B cell (primary cell): ENCODE measurements at regions not wholly inside any gene's neighbourhood (a gene's known extent, or its start where the extent isn't known, plus 50 kb on each side); places are given as distances from the start of the nearest gene placed in this dataset.

Experiments used
- ATAC-seq: fragments of 200-7000 bp; cut with Tn5 transposase; one replicate; pipeline ENCODE4 v1.10.0; 2021; ENCODE audit warnings: low read depth, mild to moderate bottlenecking, moderate number of reproducible peaks, moderate library complexity
- CTCF ChIA-PET: fragments of 350-600 bp; sonication (Branson Sonifier 250); formaldehyde crosslinking; loops from one replicate; lab custom pipeline; 2021; ENCODE audit warnings: antibody characterized with exemption, inconsistent platforms; lab: Charles Lee
- POLR2A ChIA-PET: fragments of 350-600 bp; sonication (Branson Sonifier 250); formaldehyde crosslinking; loops from one replicate; lab custom pipeline; 2021; ENCODE audit warnings: antibody characterized with exemption; lab: Charles Lee
- DNase-seq: peaks from one replicate; pipeline ENCODE4 v3.0.0; 2013
- H2AFZ ChIP-seq: 2 replicates; pipeline ENCODE4 v1.6.1; 2012; ENCODE audit warnings: mild to moderate bottlenecking, low read depth, low read length; ENCODE audit not compliant: insufficient read depth, poor library complexity, severe bottlenecking
- H3K27ac ChIP-seq, 2 donors: 1 replicate in 1 of 2; 2 replicates in 1 of 2; pipeline ENCODE4 v1.5.1; 2012 to 2013; ENCODE audit warnings: low read length in 2 of 2, mild to moderate bottlenecking in 2 of 2, moderate library complexity in 1 of 2
- H3K27me3 ChIP-seq, 4 experiments: fragments of 200-600 bp in 1 of 4; sonication (generic) in 1 of 4; replicated peaks in 1 of 4; 1 replicate in 2 of 4; 2 replicates in 2 of 4; pipeline versions ENCODE4 v1.6.1 to v1.7.0; 2013 to 2016; ENCODE audit warnings: low read length in 3 of 4, mild to moderate bottlenecking in 2 of 4, mixed read lengths in 1 of 4, moderate library complexity in 1 of 4; ENCODE audit not compliant: insufficient read depth in 4 of 4, control insufficient read depth in 3 of 4; ENCODE audit errors: control extremely low read depth in 1 of 4
- H3K36me3 ChIP-seq, 2 experiments: replicated peaks in 1 of 2; 1 replicate in 1 of 2; 2 replicates in 1 of 2; pipeline versions ENCODE4 v1.6.1 to v1.7.1; 2013; ENCODE audit warnings: low read length in 1 of 2; ENCODE audit not compliant: insufficient read depth in 2 of 2, control insufficient read depth in 1 of 2; ENCODE audit errors: control extremely low read depth in 1 of 2, extremely low read depth in 1 of 2
- H3K4me1 ChIP-seq, 2 donors: fragments of 200-600 bp in 1 of 2; sonication (generic) in 1 of 2; 1 replicate in 1 of 2; 2 replicates in 1 of 2; pipeline versions ENCODE4 v1.5.1 to v1.6.1; 2013 to 2017; ENCODE audit warnings: low read length in 2 of 2; ENCODE audit not compliant: control insufficient read depth in 2 of 2, insufficient read depth in 2 of 2
- H3K4me2 ChIP-seq: replicated peaks from 2 replicates; pipeline ENCODE3; 2012; ENCODE audit warnings: mild to moderate bottlenecking, low read depth, low read length; ENCODE audit not compliant: poor library complexity, severe bottlenecking
- H3K4me3 ChIP-seq, 5 experiments: fragments of 200-600 bp in 1 of 5; sonication (generic) in 1 of 5; 1 replicate in 3 of 5; 2 replicates in 2 of 5; pipeline versions ENCODE4 v1.5.1 to v1.7.0; 2011 to 2016; ENCODE audit warnings: low read length in 4 of 5, mild to moderate bottlenecking in 4 of 5, low read depth in 2 of 5, control low read depth in 1 of 5, moderate library complexity in 1 of 5; ENCODE audit not compliant: insufficient read depth in 1 of 5; ENCODE audit errors: control extremely low read depth in 1 of 5, extremely low read depth in 1 of 5
- H3K79me2 ChIP-seq: fragments of 200-600 bp; sonication (generic); one replicate; pipeline ENCODE4 v1.6.0; 2016; ENCODE audit warnings: low read length; ENCODE audit not compliant: control insufficient read depth, insufficient read depth
- H3K9ac ChIP-seq: fragments of 200-600 bp; sonication (generic); 2 replicates; pipeline ENCODE4 v1.6.1; 2017; ENCODE audit warnings: mild to moderate bottlenecking, low read length, moderate library complexity
- H3K9me3 ChIP-seq, 3 donors: one replicate each; pipeline versions ENCODE4 v1.6.1 to v1.7.1; 2013; ENCODE audit warnings: low read length in 2 of 3; ENCODE audit not compliant: control insufficient read depth in 2 of 3, insufficient read depth in 1 of 3; ENCODE audit errors: control extremely low read depth in 1 of 3
- H4K20me1 ChIP-seq: 2 replicates; pipeline ENCODE4 v1.6.0; 2012; ENCODE audit warnings: mild to moderate bottlenecking, low read length; ENCODE audit not compliant: insufficient read depth, control insufficient read depth, poor library complexity, severe bottlenecking
- H3K27ac Mint-ChIP-seq: one replicate; pipeline ENCODE4 v1.8.0; 2021; ENCODE audit warnings: mixed read lengths
- H3K27me3 Mint-ChIP-seq: one replicate; pipeline ENCODE4 v1.8.0; 2021; ENCODE audit warnings: mixed read lengths
- H3K4me1 Mint-ChIP-seq: one replicate; pipeline ENCODE4 v1.8.0; 2021; ENCODE audit warnings: mixed read lengths
- H3K4me3 Mint-ChIP-seq: one replicate; pipeline ENCODE4 v1.8.0; 2021; ENCODE audit warnings: mixed read lengths
- H3K9me3 Mint-ChIP-seq: one replicate; pipeline ENCODE4 v1.8.0; 2022; ENCODE audit warnings: mixed read lengths; ENCODE audit not compliant: insufficient read depth
- EZH2 ChIP-seq: IDR thresholded peaks from 2 replicates; pipeline ENCODE4 v1.6.1; 2012; ENCODE audit warnings: borderline replicate concordance, low read depth, mild to moderate bottlenecking, moderate library complexity, low read length; ENCODE audit not compliant: insufficient read depth, poor library complexity, severe bottlenecking
- WGBS: methylation state at CpG from one replicate; pipeline ENCODE4 v1.1.5; 2013; ENCODE audit warnings: missing lambda C conversion rate; ENCODE audit not compliant: insufficient coverage; 5-methylcytosine and 5-hydroxymethylcytosine counted together
- intact Hi-C: fragments of 100-400 bp; cut with micrococcal nuclease; formaldehyde crosslinking; loops from one replicate; pipeline ENCODE4 v1.10.0; 2022
- TF ChIP-seq, protein P1 (sequence below): fragments of 200-600 bp; IDR thresholded peaks from one replicate; pipeline ENCODE4 v1.8.0; 2022; ENCODE audit warnings: antibody characterized with exemption, mild to moderate bottlenecking

DNA sequence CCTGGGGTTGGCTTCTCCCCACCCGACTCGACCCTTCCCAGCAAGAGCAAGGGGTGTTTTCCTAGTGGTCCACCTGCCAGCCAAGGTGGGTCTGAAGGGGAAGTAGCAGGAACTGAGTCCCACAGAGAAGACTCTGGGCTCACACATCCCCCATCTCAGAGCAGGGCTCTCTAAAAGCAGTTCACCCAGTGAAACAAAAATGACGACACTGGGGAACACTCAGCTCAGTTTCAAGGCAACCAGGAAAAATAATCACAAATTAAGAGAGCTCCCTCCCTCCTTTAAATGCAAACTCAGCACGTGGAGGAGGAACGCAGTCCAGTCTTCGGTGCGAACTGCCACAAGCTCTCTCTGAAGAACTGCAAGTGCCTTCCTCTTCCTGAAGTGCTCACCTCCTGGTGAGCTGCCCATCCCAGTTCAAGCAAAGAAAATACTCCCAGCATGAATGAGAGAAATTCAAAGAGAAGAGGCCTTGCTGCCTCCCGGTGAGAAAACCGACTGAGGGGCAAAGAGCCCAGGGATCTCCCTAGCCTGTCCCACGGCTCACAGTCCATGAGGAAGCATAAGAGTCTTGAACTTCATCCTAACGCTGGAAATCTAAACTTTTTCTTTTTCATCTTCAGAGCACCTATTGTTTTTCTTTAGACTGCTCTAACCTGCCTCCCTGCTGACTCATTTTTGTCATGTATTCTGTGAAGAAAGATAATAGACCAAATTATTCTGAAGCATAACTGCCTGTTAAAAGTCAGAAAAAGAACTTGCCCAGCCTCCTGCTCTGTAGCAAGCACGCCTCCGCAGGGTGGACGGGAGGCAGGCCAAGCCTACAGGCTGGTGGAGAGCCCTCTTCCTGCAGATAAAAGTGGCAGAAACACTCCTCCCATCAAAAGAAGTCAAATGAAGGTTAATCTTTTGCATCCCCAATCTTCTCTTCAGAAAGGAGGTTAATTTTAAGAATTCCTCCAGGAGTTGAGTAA is 281.4 kb downstream of the HHIPL2 start:
- H3K27ac Mint-ChIP-seq: no peak overlapping the region

DNA sequence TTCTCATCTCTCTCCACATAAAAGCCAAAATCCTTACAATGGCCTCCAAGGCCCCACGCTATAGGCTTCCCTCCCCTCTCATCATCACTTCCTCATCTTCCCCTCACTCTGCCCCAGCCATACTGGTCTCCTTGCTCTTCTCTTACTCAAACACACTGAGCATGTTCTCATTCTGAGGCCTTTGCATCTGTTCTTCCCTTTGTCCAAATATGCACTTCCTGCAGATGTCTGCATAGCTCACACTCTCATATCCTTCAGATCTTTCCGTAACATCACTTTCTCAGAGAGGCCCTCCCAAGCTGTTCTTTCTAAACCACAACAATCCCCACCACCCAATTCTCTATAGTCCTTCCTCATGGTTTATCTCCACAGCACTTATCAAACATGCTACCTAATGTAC is 284.1 kb downstream of the HHIPL2 start:
- TF ChIP-seq EZH2: no peak
- TF ChIP-seq, protein P1, sequence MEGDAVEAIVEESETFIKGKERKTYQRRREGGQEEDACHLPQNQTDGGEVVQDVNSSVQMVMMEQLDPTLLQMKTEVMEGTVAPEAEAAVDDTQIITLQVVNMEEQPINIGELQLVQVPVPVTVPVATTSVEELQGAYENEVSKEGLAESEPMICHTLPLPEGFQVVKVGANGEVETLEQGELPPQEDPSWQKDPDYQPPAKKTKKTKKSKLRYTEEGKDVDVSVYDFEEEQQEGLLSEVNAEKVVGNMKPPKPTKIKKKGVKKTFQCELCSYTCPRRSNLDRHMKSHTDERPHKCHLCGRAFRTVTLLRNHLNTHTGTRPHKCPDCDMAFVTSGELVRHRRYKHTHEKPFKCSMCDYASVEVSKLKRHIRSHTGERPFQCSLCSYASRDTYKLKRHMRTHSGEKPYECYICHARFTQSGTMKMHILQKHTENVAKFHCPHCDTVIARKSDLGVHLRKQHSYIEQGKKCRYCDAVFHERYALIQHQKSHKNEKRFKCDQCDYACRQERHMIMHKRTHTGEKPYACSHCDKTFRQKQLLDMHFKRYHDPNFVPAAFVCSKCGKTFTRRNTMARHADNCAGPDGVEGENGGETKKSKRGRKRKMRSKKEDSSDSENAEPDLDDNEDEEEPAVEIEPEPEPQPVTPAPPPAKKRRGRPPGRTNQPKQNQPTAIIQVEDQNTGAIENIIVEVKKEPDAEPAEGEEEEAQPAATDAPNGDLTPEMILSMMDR: no peak
- no peaks in the 10 kb centered on the region for H3K4me1 Mint-ChIP-seq
- H3K27ac Mint-ChIP-seq: no peak overlapping the region
- Histone ChIP-seq H3K4me3 (no peak overlapping the region), H3K27me3 (peaks cover 0 to 6% (median 2%) of the 10 kb centered on the region in 4 experiments), H3K4me1 (no peaks in the 10 kb centered on the region), H3K9me3 (no peaks in the 10 kb centered on the region), H3K79me2 (no peaks in the 10 kb centered on the region), H3K27ac (no peak overlapping the region), H2AFZ (no peak overlapping the region), H4K20me1 (no peaks in the 10 kb centered on the region), H3K4me2 (no peak overlapping the region), H3K9ac (no peak overlapping the region), H3K36me3 (no peaks in the 10 kb centered on the region)
- ATAC-seq (no peak), DNase-seq (no peak)
- intact Hi-C loops: no loop called here
- ChIA-PET CTCF (no interaction called here), POLR2A (no interaction called here)
- H3K27me3 Mint-ChIP-seq: peaks cover 7% of the 10 kb centered on the region
- WGBS: 52% methylated on average over 2 of the region's 2 CpGs
- no peak overlapping the region for H3K4me3 Mint-ChIP-seq
- H3K9me3 Mint-ChIP-seq: peaks cover 3% of the 10 kb centered on the region

More for the DNA sequence above, 281.4 kb downstream of the HHIPL2 start:
- no peak overlapping the region for H2AFZ ChIP-seq
- H3K9me3 ChIP-seq: no peaks in the 10 kb centered on the region
- ChIA-PET POLR2A (no interaction called here), CTCF (interaction anchor here (0.6 kb wide), 1 partner anchor 527 kb away, joined by 3 read pairs; no protein-coding TSS in a partner anchor)
- peaks cover 0 to 6% (median 2%) of the 10 kb centered on the region in 4 experiments for H3K27me3 ChIP-seq
- Mint-ChIP-seq H3K4me3 (no peak overlapping the region), H3K27me3 (peaks cover 14% of the 10 kb centered on the region), H3K9me3 (peaks cover 3% of the 10 kb centered on the region), H3K4me1 (no peaks in the 10 kb centered on the region)
- 28% methylated on average over 6 of the region's 14 CpGs for WGBS
- no peaks in the 10 kb centered on the region for H3K79me2 ChIP-seq
- H3K4me1 ChIP-seq: no peaks in the 10 kb centered on the region
- intact Hi-C loops: no loop called here
- H4K20me1 ChIP-seq: no peaks in the 10 kb centered on the region
- no peak overlapping the region for H3K4me3 ChIP-seq
- no peak for DNase-seq
- no peak for ATAC-seq
- no peak overlapping the region for H3K27ac ChIP-seq
- no peaks in the 10 kb centered on the region for H3K36me3 ChIP-seq
- H3K9ac ChIP-seq: no peak overlapping the region
- no peak for TF ChIP-seq EZH2
- TF ChIP-seq, protein P1: no peak
- no peak overlapping the region for H3K4me2 ChIP-seq
